Ishikawa (cell line): ENCODE measurements at regions not wholly inside any gene's neighbourhood (a gene's known extent, or its start where the extent isn't known, plus 50 kb on each side); places are given as distances from the start of the nearest gene placed in this dataset.

Experiments used
- CEBPB ChIP-seq: IDR thresholded peaks from 2 replicates; pipeline ENCODE4 v1.6.1; 2012
- CREB1 ChIP-seq: IDR thresholded peaks from 2 replicates; pipeline ENCODE4 v1.6.1; 2012; ENCODE audit warnings: low read depth
- EGR1 ChIP-seq: IDR thresholded peaks from 2 replicates; pipeline ENCODE4 v1.6.1; 2012
- EP300 ChIP-seq: IDR thresholded peaks from 2 replicates; pipeline ENCODE4 v1.6.1; 2012; ENCODE audit warnings: borderline replicate concordance
- FOXM1 ChIP-seq: IDR thresholded peaks from 2 replicates; pipeline ENCODE4 v1.6.1; 2012; ENCODE audit warnings: low read depth, borderline replicate concordance
- MAX ChIP-seq: IDR thresholded peaks from 2 replicates; pipeline ENCODE4 v1.6.1; 2012
- NFIC ChIP-seq: IDR thresholded peaks from 2 replicates; pipeline ENCODE4 v1.6.1; 2012
- RAD21 ChIP-seq: IDR thresholded peaks from 2 replicates; pipeline ENCODE4 v1.6.1; 2012; ENCODE audit warnings: low read depth
- REST ChIP-seq: IDR thresholded peaks from 2 replicates; pipeline ENCODE4 v1.6.1; 2012; ENCODE audit warnings: low read depth, mild to moderate bottlenecking
- TAF1 ChIP-seq: IDR thresholded peaks from 2 replicates; pipeline ENCODE4 v1.6.1; 2012; ENCODE audit warnings: low read depth, mild to moderate bottlenecking
- TCF12 ChIP-seq: IDR thresholded peaks from 2 replicates; pipeline ENCODE4 v1.6.1; 2012; ENCODE audit warnings: low read depth
- TEAD4 ChIP-seq: IDR thresholded peaks from 2 replicates; pipeline ENCODE4 v1.6.1; 2012
- USF1 ChIP-seq: IDR thresholded peaks from 2 replicates; pipeline ENCODE4 v1.6.1; 2012
- YY1 ChIP-seq: IDR thresholded peaks from 2 replicates; pipeline ENCODE4 v1.6.1; 2012; ENCODE audit warnings: low read depth
- ZBTB7A ChIP-seq: IDR thresholded peaks from 2 replicates; pipeline ENCODE4 v1.6.1; 2012; ENCODE audit warnings: low read depth

- no peak for TF ChIP-seq TCF12
- TF ChIP-seq YY1, result no peak
- no peak for TF ChIP-seq NFIC
- no peak for TF ChIP-seq CREB1
- TF ChIP-seq USF1, result no peak
- no peak for TF ChIP-seq FOXM1
- TF ChIP-seq REST, result no peak
Observed at GRCh38 chr2:221243771-221244170, 328.3 kb downstream of the EPHA4 start.

GRCh38 chr2:221245045-221245444 is 327.1 kb downstream of the EPHA4 start:
- TF ChIP-seq USF1 (no peak), TEAD4 (no peak), REST (no peak)

GRCh38 chr2:221245772-221246171 is 326.3 kb downstream of the EPHA4 start:
- TF ChIP-seq EP300 (no peak), ZBTB7A (no peak), NFIC (no peak), TCF12 (no peak), USF1 (no peak), RAD21 (no peak), TEAD4 (no peak), CREB1 (no peak), EGR1 (no peak), FOXM1 (no peak), MAX (no peak), YY1 (no peak), REST (no peak), TAF1 (no peak)

GRCh38 chr2:221254299-221254698 is 317.8 kb downstream of the EPHA4 start:
- TF ChIP-seq ZBTB7A (no peak), EP300 (no peak), NFIC (no peak), REST (no peak), MAX (no peak), YY1 (no peak), TCF12 (no peak), CEBPB (no peak), USF1 (no peak), CREB1 (no peak), TEAD4 (no peak)
